ENCODE measurements at regions not wholly inside any gene's neighbourhood (a gene's known extent, or its start where the extent isn't known, plus 50 kb on each side); places are given as distances from the start of the nearest gene placed in this dataset.

GRCh38 chr2:128791120-128791984 is 472.7 kb upstream of the HS6ST1 start:
- Histone ChIP-seq H3K79me2 (ENCODE audit: control insufficient read depth, insufficient read depth, low read length) (no peaks in the 10 kb centered on the region), H3K4me2 (ENCODE audit: insufficient read depth, low read length) (no peak overlapping the region), H3K4me3 (replicated peaks in 1 of 3; ENCODE audit: insufficient read depth in 1 of 3, low read depth in 1 of 3, low read length in 3 of 3) (no peak overlapping the region), H3K27me3 (ENCODE audit: control insufficient read depth in 2 of 2, insufficient read depth in 2 of 2, low read length in 2 of 2) (no peaks in the 10 kb centered on the region), H3K9me1 (replicated peaks; ENCODE audit: control insufficient read depth, extremely low read depth, insufficient read depth, low read length) (no peaks in the 10 kb centered on the region), H4K20me1 (replicated peaks; ENCODE audit: control insufficient read depth, extremely low read depth, insufficient read depth, low read length) (no peaks in the 10 kb centered on the region), H3K36me3 (ENCODE audit: control insufficient read depth in 2 of 2, extremely low read depth in 1 of 2, insufficient read depth in 2 of 2, low read length in 2 of 2) (no peaks in the 10 kb centered on the region), H3K9ac (replicated peaks; ENCODE audit: extremely low read depth, insufficient read depth, low read length) (no peak overlapping the region), H2AFZ (ENCODE audit: low read depth, low read length) (no peak overlapping the region), H3K9me3 (replicated peaks; ENCODE audit: control insufficient read depth, insufficient read depth, low read length) (no peaks in the 10 kb centered on the region), H3K4me1 (ENCODE audit: control insufficient read depth, extremely low read depth, insufficient read depth, low read length) (no peaks in the 10 kb centered on the region), H3K27ac (ENCODE audit: insufficient read depth, low read depth, low read length) (no peak overlapping the region)
- BruUV-seq (replicated peaks), result no TSS peak
- TF ChIP-seq JUN (IDR thresholded peaks at IDR 0.05; ENCODE audit: borderline replicate concordance, insufficient read depth, insufficient read length, low read depth), result no peak
- TF ChIP-seq MYC (IDR thresholded peaks at IDR 0.05; ENCODE audit: low read depth, low read length), result no peak
- no peak for TF ChIP-seq EZH2 (IDR thresholded peaks at IDR 0.05; ENCODE audit: borderline replicate concordance, low read depth, low read length, severe bottlenecking)
- TF ChIP-seq GATA2 (IDR thresholded peaks at IDR 0.05; ENCODE audit: insufficient read depth, insufficient read length, low read depth, low read length), result no peak
- TF ChIP-seq POLR2AphosphoS5 (IDR thresholded peaks at IDR 0.05; ENCODE audit: insufficient read depth, low read depth, low read length), result no peak
- TF ChIP-seq, protein P1, sequence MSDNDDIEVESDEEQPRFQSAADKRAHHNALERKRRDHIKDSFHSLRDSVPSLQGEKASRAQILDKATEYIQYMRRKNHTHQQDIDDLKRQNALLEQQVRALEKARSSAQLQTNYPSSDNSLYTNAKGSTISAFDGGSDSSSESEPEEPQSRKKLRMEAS (IDR thresholded peaks at IDR 0.05; ENCODE audit: insufficient read depth, insufficient read length), result no peak
- ChIA-PET POLR2A (no interaction called here), CTCF (no interaction called here)
- dilution Hi-C loops (cut with MboI; ENCODE audit: extremely low pct_ligation_motif_present, low sequenced_read_pairs), result no loop called here
- no peak for DNase-seq (ENCODE audit: low read depth, low spot score)
- intact Hi-C loops (cut with micrococcal nuclease), result no loop called here
- FAIRE-seq, result no peak

DNA sequence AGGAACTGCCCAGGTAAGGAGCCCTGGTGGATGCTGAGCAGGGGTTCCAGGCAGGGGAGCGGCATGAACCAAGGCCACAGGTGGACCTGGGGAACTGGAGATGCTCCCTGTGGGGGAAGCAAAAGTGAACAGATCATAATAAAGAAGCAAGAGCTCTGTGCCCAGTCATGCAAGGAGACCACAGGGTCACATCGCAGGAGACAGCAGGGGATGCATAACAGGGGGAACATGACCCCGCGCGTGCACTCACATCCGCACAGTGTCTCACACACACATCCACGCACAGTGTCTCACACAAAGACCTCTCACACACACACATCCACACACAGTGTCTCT is 473.3 kb upstream of the HS6ST1 start:
- BruUV-seq (replicated peaks), result no TSS peak

More for the DNA sequence above, 473.3 kb upstream of the HS6ST1 start:
- Histone ChIP-seq H3K9me3 (replicated peaks; ENCODE audit: control insufficient read depth, insufficient read depth, low read length) (no peaks in the 10 kb centered on the region), H3K9ac (replicated peaks; ENCODE audit: extremely low read depth, insufficient read depth, low read length) (no peak overlapping the region), H3K4me1 (ENCODE audit: control insufficient read depth, extremely low read depth, insufficient read depth, low read length) (no peaks in the 10 kb centered on the region), H3K4me2 (ENCODE audit: insufficient read depth, low read length) (no peak overlapping the region), H3K36me3 (ENCODE audit: control insufficient read depth in 2 of 2, extremely low read depth in 1 of 2, insufficient read depth in 2 of 2, low read length in 2 of 2) (no peaks in the 10 kb centered on the region), H4K20me1 (replicated peaks; ENCODE audit: control insufficient read depth, extremely low read depth, insufficient read depth, low read length) (no peaks in the 10 kb centered on the region), H2AFZ (ENCODE audit: low read depth, low read length) (no peak overlapping the region), H3K9me1 (replicated peaks; ENCODE audit: control insufficient read depth, extremely low read depth, insufficient read depth, low read length) (no peaks in the 10 kb centered on the region), H3K27ac (ENCODE audit: insufficient read depth, low read depth, low read length) (no peak overlapping the region), H3K4me3 (replicated peaks in 1 of 3; ENCODE audit: insufficient read depth in 1 of 3, low read depth in 1 of 3, low read length in 3 of 3) (no peak overlapping the region), H3K27me3 (ENCODE audit: control insufficient read depth in 2 of 2, insufficient read depth in 2 of 2, low read length in 2 of 2) (no peaks in the 10 kb centered on the region), H3K79me2 (ENCODE audit: control insufficient read depth, insufficient read depth, low read length) (no peaks in the 10 kb centered on the region)
- no peak for DNase-seq (ENCODE audit: low read depth, low spot score)
- ChIA-PET CTCF (no interaction called here), POLR2A (no interaction called here)
- dilution Hi-C loops (cut with MboI; ENCODE audit: extremely low pct_ligation_motif_present, low sequenced_read_pairs) (no loop called here), intact Hi-C loops (cut with micrococcal nuclease) (no loop called here)
- TF ChIP-seq POLR2A (IDR thresholded peaks at IDR 0.05; ENCODE audit: low read depth, low read length), result no peak
- no peak for TF ChIP-seq MYC (IDR thresholded peaks at IDR 0.05; ENCODE audit: low read depth, low read length)
- no peak for TF ChIP-seq JUN (IDR thresholded peaks at IDR 0.05; ENCODE audit: borderline replicate concordance, insufficient read depth, insufficient read length, low read depth)
- TF ChIP-seq, protein P1 (IDR thresholded peaks at IDR 0.05; ENCODE audit: insufficient read depth, insufficient read length), result no peak
- no peak for TF ChIP-seq CTCF (IDR thresholded peaks at IDR 0.05; ENCODE audit: extremely low read depth in 1 of 2, insufficient read depth in 1 of 2, low read depth in 1 of 2, low read length in 2 of 2)
- no peak for TF ChIP-seq POLR2AphosphoS5 (IDR thresholded peaks at IDR 0.05; ENCODE audit: insufficient read depth, low read depth, low read length)
- TF ChIP-seq GATA2 (IDR thresholded peaks at IDR 0.05; ENCODE audit: insufficient read depth, insufficient read length, low read depth, low read length), result no peak
- TF ChIP-seq FOS (IDR thresholded peaks at IDR 0.05; ENCODE audit: borderline replicate concordance, insufficient read depth, low read length), result no peak
- no peak for TF ChIP-seq EZH2 (IDR thresholded peaks at IDR 0.05; ENCODE audit: borderline replicate concordance, low read depth, low read length, severe bottlenecking)
- FAIRE-seq, result no peak
